ENCODE measurements at regions not wholly inside any gene's neighbourhood (a gene's known extent, or its start where the extent isn't known, plus 50 kb on each side); places are given as distances from the start of the nearest gene placed in this dataset.

GRCh38 chr18:78770139-78770822, 209.3 kb upstream of the SALL3 start:
- H3K27me3 ChIP-seq (ENCODE audit: control insufficient read depth in 1 of 2, insufficient read depth in 2 of 2, low read length in 2 of 2), result peaks cover 4% of the 10 kb centered on the region in 2 donors
- no peak overlapping the region for H3K27ac ChIP-seq (ENCODE audit: low read length)
- no peak overlapping the region for H3K9ac ChIP-seq (ENCODE audit: low read length in 2 of 2)
- H3K4me1 ChIP-seq (ENCODE audit: control insufficient read depth, insufficient read depth, low read length), result no peaks in the 10 kb centered on the region
- no peaks in the 10 kb centered on the region for H3K9me3 ChIP-seq (ENCODE audit: control insufficient read depth in 2 of 2, low read length in 2 of 2)
- H3K4me3 ChIP-seq (ENCODE audit: low read length in 2 of 2), result no peak overlapping the region
- no peaks in the 10 kb centered on the region for H3K36me3 ChIP-seq (ENCODE audit: control insufficient read depth in 2 of 2, insufficient read depth in 2 of 2, low read length in 2 of 2)

DNA sequence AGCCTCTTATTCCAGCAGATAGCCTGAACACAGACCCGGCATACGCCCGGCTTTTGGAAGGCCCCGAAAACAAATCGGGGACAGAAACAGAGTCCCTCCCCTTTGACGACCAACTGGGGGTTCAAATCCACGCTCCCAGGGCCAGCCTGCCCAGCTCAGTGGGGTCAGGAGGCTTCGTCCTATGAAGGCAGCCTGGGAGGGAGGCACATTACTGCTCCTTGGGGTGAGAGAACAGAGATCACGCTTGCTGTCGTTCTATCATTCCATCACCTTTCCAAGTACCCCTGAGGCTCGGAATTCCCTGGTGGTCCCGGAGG, 208.8 kb upstream of the SALL3 start:
- Histone ChIP-seq H3K9me3 (ENCODE audit: control insufficient read depth in 2 of 2, low read length in 2 of 2) (no peaks in the 10 kb centered on the region), H3K4me3 (ENCODE audit: low read length in 2 of 2) (no peak overlapping the region)

DNA sequence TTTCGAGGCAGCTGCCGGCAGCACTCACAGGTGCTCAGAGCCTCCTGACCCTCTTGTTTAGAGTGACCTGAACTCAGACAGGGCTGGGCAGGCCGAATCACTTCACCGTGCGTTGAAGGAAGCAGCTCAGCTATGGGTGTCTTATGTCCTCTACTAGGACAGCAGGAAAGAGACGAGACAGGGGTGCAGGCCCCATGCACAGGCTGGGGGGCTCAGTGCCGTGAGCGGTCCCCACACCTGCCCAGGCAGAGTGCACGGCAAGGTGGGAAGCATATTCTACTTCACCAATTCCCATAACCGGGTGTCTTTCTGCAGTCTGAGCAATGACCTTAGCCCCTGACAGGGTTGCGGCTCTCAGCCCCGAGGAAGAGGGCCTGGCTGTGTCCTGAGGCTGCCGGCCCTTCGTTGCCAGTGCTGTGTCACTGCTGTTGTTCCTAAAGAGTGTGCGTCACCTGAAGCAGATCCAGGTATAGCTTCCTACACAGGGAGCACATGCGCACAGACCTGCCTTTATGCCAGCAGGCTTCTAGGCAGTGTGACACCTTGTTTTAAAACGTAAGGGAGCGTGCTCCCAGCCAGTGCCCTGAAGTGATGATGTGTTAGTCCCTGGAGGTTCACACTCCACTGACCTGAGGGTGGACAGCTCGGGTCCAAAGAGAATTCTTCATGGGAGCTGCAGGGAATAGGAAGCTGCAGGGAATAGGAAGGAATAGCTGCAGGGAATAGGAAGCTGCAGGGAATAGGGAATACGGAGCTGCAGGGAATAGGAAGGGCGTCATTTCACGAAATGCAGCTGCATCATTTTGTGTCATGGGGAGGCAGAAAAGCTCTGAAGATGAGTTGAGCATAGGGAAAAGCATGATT, 207.9 kb upstream of the SALL3 start:
- Histone ChIP-seq H3K4me3 (ENCODE audit: low read length in 2 of 2) (no peak overlapping the region), H3K27me3 (ENCODE audit: control insufficient read depth in 1 of 2, insufficient read depth in 2 of 2, low read length in 2 of 2) (peaks cover 4% of the 10 kb centered on the region in 2 donors), H3K4me1 (ENCODE audit: control insufficient read depth, insufficient read depth, low read length) (no peaks in the 10 kb centered on the region), H3K27ac (ENCODE audit: low read length) (no peak overlapping the region), H3K9ac (ENCODE audit: low read length in 2 of 2) (no peak overlapping the region), H3K9me3 (ENCODE audit: control insufficient read depth in 2 of 2, low read length in 2 of 2) (no peaks in the 10 kb centered on the region), H3K36me3 (ENCODE audit: control insufficient read depth in 2 of 2, insufficient read depth in 2 of 2, low read length in 2 of 2) (no peaks in the 10 kb centered on the region)

More for the DNA sequence above, 208.8 kb upstream of the SALL3 start:
- Histone ChIP-seq H3K27me3 (ENCODE audit: control insufficient read depth in 1 of 2, insufficient read depth in 2 of 2, low read length in 2 of 2) (peaks cover 4% of the 10 kb centered on the region in 2 donors), H3K4me1 (ENCODE audit: control insufficient read depth, insufficient read depth, low read length) (no peaks in the 10 kb centered on the region), H3K27ac (ENCODE audit: low read length) (no peak overlapping the region), H3K36me3 (ENCODE audit: control insufficient read depth in 2 of 2, insufficient read depth in 2 of 2, low read length in 2 of 2) (no peaks in the 10 kb centered on the region), H3K9ac (ENCODE audit: low read length in 2 of 2) (no peak overlapping the region)

DNA sequence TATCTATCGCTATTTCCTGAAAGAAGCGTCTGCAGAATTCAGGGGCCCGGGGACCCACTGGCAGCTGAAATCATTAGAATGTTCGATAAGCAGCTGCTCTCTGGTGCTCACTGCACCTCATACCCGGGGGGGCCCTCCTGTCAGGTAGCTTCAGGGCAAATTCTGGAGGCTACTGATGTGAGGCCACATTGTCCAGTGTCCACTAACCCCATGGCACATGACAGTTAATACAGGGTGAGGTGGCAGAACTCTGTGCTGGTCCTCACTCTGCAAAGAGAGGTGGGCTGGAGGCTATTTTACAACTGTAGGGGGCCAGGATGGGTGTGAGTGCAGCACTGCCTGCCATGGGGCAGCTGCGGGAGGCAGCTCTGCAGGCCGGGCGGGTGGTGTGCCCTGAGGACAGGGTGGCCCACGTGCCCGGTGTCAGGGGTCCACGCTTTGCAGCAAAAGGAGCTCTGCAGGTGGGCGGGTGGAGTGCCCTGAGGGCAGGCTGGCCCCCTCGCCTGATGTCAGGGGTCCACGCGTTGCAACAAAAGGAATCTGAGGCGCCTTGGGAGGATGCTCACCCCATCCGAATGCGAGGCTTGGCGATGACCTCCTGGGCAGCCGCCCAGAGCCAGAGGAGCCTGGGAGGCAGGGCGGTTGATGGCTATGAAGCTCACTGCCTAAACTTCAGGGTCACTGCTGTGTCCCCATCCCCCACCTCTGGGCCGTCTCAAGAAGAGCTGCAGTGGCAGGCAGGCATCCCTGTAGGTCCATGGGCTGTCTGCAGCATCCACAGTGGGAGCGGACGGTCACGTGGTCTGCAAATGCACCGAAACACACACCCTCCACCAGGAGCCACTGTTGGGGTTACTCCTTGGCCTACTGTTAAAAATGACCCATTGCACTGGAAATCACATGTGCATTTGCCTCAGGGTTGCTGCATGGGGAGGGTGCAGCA, 207.0 kb upstream of the SALL3 start:
- Histone ChIP-seq H3K4me3 (ENCODE audit: low read length in 2 of 2) (no peak overlapping the region), H3K9me3 (ENCODE audit: control insufficient read depth in 2 of 2, low read length in 2 of 2) (no peaks in the 10 kb centered on the region), H3K9ac (ENCODE audit: low read length in 2 of 2) (no peak overlapping the region), H3K27ac (ENCODE audit: low read length) (no peak overlapping the region), H3K36me3 (ENCODE audit: control insufficient read depth in 2 of 2, insufficient read depth in 2 of 2, low read length in 2 of 2) (no peaks in the 10 kb centered on the region), H3K4me1 (ENCODE audit: control insufficient read depth, insufficient read depth, low read length) (no peaks in the 10 kb centered on the region), H3K27me3 (ENCODE audit: control insufficient read depth in 1 of 2, insufficient read depth in 2 of 2, low read length in 2 of 2) (peaks cover 4% of the 10 kb centered on the region in 2 donors)

- Histone ChIP-seq H3K36me3 (ENCODE audit: control insufficient read depth in 2 of 2, insufficient read depth in 2 of 2, low read length in 2 of 2) (no peaks in the 10 kb centered on the region), H3K4me3 (ENCODE audit: low read length in 2 of 2) (no peak overlapping the region), H3K4me1 (ENCODE audit: control insufficient read depth, insufficient read depth, low read length) (no peaks in the 10 kb centered on the region), H3K27ac (ENCODE audit: low read length) (no peak overlapping the region), H3K27me3 (ENCODE audit: control insufficient read depth in 1 of 2, insufficient read depth in 2 of 2, low read length in 2 of 2) (peaks cover 2 to 4% of the 10 kb centered on the region in 2 donors), H3K9me3 (ENCODE audit: control insufficient read depth in 2 of 2, low read length in 2 of 2) (no peaks in the 10 kb centered on the region), H3K9ac (ENCODE audit: low read length in 2 of 2) (no peak overlapping the region)
Observed at GRCh38 chr18:78773303-78773755, 206.3 kb upstream of the SALL3 start.

GRCh38 chr18:78773819-78774218, 205.8 kb upstream of the SALL3 start:
- no peak overlapping the region for H3K4me3 ChIP-seq (ENCODE audit: low read length in 2 of 2)
- no peak overlapping the region for H3K9ac ChIP-seq (ENCODE audit: low read length in 2 of 2)
- peaks cover 2 to 4% of the 10 kb centered on the region in 2 donors for H3K27me3 ChIP-seq (ENCODE audit: control insufficient read depth in 1 of 2, insufficient read depth in 2 of 2, low read length in 2 of 2)
- H3K36me3 ChIP-seq (ENCODE audit: control insufficient read depth in 2 of 2, insufficient read depth in 2 of 2, low read length in 2 of 2), result no peaks in the 10 kb centered on the region
- H3K4me1 ChIP-seq (ENCODE audit: control insufficient read depth, insufficient read depth, low read length), result no peaks in the 10 kb centered on the region
- no peak overlapping the region for H3K27ac ChIP-seq (ENCODE audit: low read length)
- no peaks in the 10 kb centered on the region for H3K9me3 ChIP-seq (ENCODE audit: control insufficient read depth in 2 of 2, low read length in 2 of 2)

DNA sequence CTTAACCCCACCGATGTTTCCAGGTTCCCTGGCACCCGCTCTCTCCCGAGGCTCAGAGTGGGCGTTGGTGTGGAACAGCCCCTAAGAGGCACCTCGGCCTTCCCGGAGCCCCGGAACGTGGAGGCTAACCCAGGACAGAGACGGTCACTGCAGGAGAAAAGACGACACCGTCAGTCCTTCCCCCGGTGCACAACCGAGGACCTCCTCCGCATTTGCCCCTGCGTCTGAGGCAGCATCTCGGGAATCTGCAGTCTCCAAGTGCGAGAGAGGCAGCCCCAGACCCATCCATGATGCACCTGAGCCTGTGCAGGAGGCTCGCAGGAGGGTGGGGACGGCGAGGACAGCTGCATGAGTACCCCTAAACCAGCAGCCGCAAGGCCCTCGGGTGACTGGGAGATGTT, 204.9 kb upstream of the SALL3 start:
- no peaks in the 10 kb centered on the region for H3K9me3 ChIP-seq (ENCODE audit: control insufficient read depth in 2 of 2, low read length in 2 of 2)
- no peak overlapping the region for H3K9ac ChIP-seq (ENCODE audit: low read length in 2 of 2)
- H3K36me3 ChIP-seq (ENCODE audit: control insufficient read depth in 2 of 2, insufficient read depth in 2 of 2, low read length in 2 of 2), result no peaks in the 10 kb centered on the region
- peaks cover 0 to 2% of the 10 kb centered on the region in 2 donors for H3K27me3 ChIP-seq (ENCODE audit: control insufficient read depth in 1 of 2, insufficient read depth in 2 of 2, low read length in 2 of 2)
- no peak overlapping the region for H3K27ac ChIP-seq (ENCODE audit: low read length)
- no peak overlapping the region for H3K4me3 ChIP-seq (ENCODE audit: low read length in 2 of 2)
- H3K4me1 ChIP-seq (ENCODE audit: control insufficient read depth, insufficient read depth, low read length), result no peaks in the 10 kb centered on the region

DNA sequence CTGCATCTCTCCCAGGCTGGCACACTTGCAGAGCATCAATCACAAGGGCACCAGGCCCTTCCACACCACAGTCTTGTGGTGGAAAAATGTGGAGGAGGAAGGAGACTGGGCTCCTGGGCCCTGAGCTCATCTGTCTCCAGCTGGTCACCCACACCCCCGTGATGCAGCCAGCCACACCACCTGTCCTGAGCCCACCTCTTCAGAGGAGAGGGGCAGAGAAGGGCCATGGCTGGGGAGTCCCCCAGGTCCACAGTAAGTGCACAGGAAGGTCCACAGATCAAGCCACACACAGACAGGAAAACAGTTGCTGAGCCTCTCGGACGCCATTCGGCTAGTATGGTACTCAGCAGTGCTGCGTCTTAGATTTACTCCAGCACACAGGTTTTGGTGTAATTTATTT, 203.5 kb upstream of the SALL3 start:
- no peak overlapping the region for H3K9ac ChIP-seq (ENCODE audit: low read length in 2 of 2)
- H3K27me3 ChIP-seq (ENCODE audit: control insufficient read depth in 1 of 2, insufficient read depth in 2 of 2, low read length in 2 of 2), result peaks cover 0 to 2% of the 10 kb centered on the region in 2 donors
- H3K36me3 ChIP-seq (ENCODE audit: control insufficient read depth in 2 of 2, insufficient read depth in 2 of 2, low read length in 2 of 2), result no peaks in the 10 kb centered on the region
- H3K4me1 ChIP-seq (ENCODE audit: control insufficient read depth, insufficient read depth, low read length), result no peaks in the 10 kb centered on the region
- no peak overlapping the region for H3K4me3 ChIP-seq (ENCODE audit: low read length in 2 of 2)
- no peak overlapping the region for H3K27ac ChIP-seq (ENCODE audit: low read length)
- H3K9me3 ChIP-seq (ENCODE audit: control insufficient read depth in 2 of 2, low read length in 2 of 2), result no peaks in the 10 kb centered on the region

GRCh38 chr18:78776706-78777285, 202.8 kb upstream of the SALL3 start:
- Histone ChIP-seq H3K4me3 (ENCODE audit: low read length in 2 of 2) (no peak overlapping the region), H3K9ac (ENCODE audit: low read length in 2 of 2) (no peak overlapping the region), H3K27ac (ENCODE audit: low read length) (no peak overlapping the region)

GRCh38 chr18:78777992-78778391, 201.6 kb upstream of the SALL3 start:
- Histone ChIP-seq H3K4me3 (ENCODE audit: low read length in 2 of 2) (no peak overlapping the region), H3K36me3 (ENCODE audit: control insufficient read depth in 2 of 2, insufficient read depth in 2 of 2, low read length in 2 of 2) (no peaks in the 10 kb centered on the region), H3K9ac (ENCODE audit: low read length in 2 of 2) (no peak overlapping the region), H3K27ac (ENCODE audit: low read length) (no peak overlapping the region), H3K4me1 (ENCODE audit: control insufficient read depth, insufficient read depth, low read length) (no peaks in the 10 kb centered on the region), H3K9me3 (ENCODE audit: control insufficient read depth in 2 of 2, low read length in 2 of 2) (no peaks in the 10 kb centered on the region), H3K27me3 (ENCODE audit: control insufficient read depth in 1 of 2, insufficient read depth in 2 of 2, low read length in 2 of 2) (no peaks in the 10 kb centered on the region)

More at GRCh38 chr18:78776706-78777285, 202.8 kb upstream of the SALL3 start:
- no peaks in the 10 kb centered on the region for H3K36me3 ChIP-seq (ENCODE audit: control insufficient read depth in 2 of 2, insufficient read depth in 2 of 2, low read length in 2 of 2)
- no peaks in the 10 kb centered on the region for H3K9me3 ChIP-seq (ENCODE audit: control insufficient read depth in 2 of 2, low read length in 2 of 2)
- H3K27me3 ChIP-seq (ENCODE audit: control insufficient read depth in 1 of 2, insufficient read depth in 2 of 2, low read length in 2 of 2), result no peaks in the 10 kb centered on the region
- H3K4me1 ChIP-seq (ENCODE audit: control insufficient read depth, insufficient read depth, low read length), result no peaks in the 10 kb centered on the region

Measured in stomach smooth muscle (tissue), 2 donors.